ENCODE measurements at regions not wholly inside any gene's neighbourhood (a gene's known extent, or its start where the extent isn't known, plus 50 kb on each side); places are given as distances from the start of the nearest gene placed in this dataset.

- no peak for TF ChIP-seq CTCF (IDR thresholded peaks at IDR 0.05; ENCODE audit: low read depth, low read length, missing control alignments)
Observed at GRCh38 chr4:54988655-54989054, 136.7 kb downstream of the KDR start.

GRCh38 chr4:54986095-54986846 lies 139.1 kb downstream of the KDR start:
- in situ Hi-C loops (cut with HindIII; ENCODE audit: low pct_ligation_motif_present, low sequenced_read_pairs): no loop called here
- Histone ChIP-seq H3K36me3 (replicated peaks) (no peaks in the 10 kb centered on the region), H3K27ac (no peak overlapping the region), H3K27me3 (replicated peaks) (no peaks in the 10 kb centered on the region), H3K4me3 (ENCODE audit: low read depth, low read length) (no peak overlapping the region)
- DNase-seq: no peak
- no peak for TF ChIP-seq CTCF (IDR thresholded peaks at IDR 0.05; ENCODE audit: low read depth, low read length, missing control alignments)

More at GRCh38 chr4:54988655-54989054, 136.7 kb downstream of the KDR start:
- Histone ChIP-seq H3K4me3 (ENCODE audit: low read depth, low read length) (no peak overlapping the region), H3K27me3 (replicated peaks) (no peaks in the 10 kb centered on the region), H3K36me3 (replicated peaks) (no peaks in the 10 kb centered on the region), H3K27ac (no peak overlapping the region)
- in situ Hi-C loops (cut with HindIII; ENCODE audit: low pct_ligation_motif_present, low sequenced_read_pairs): no loop called here
- no peak for DNase-seq

- Histone ChIP-seq H3K36me3 (replicated peaks) (no peaks in the 10 kb centered on the region), H3K27me3 (replicated peaks) (no peaks in the 10 kb centered on the region), H3K4me3 (ENCODE audit: low read depth, low read length) (no peak overlapping the region), H3K27ac (no peak overlapping the region)
- peak; percentile 45 for TF ChIP-seq CTCF (IDR thresholded peaks at IDR 0.05; ENCODE audit: low read depth, low read length, missing control alignments)
- in situ Hi-C loops (cut with HindIII; ENCODE audit: low pct_ligation_motif_present, low sequenced_read_pairs): loop anchor here (10.0 kb wide), 1 partner anchor 338 kb away; no protein-coding TSS in a partner anchor
- no peak for DNase-seq
Observed at GRCh38 chr4:54976682-54977081, 148.7 kb downstream of the KDR start.

GRCh38 chr4:54976031-54976430 lies 149.4 kb downstream of the KDR start:
- Histone ChIP-seq H3K27me3 (replicated peaks) (no peaks in the 10 kb centered on the region), H3K4me3 (ENCODE audit: low read depth, low read length) (no peak overlapping the region), H3K27ac (no peak overlapping the region), H3K36me3 (replicated peaks) (no peaks in the 10 kb centered on the region)
- no peak for TF ChIP-seq CTCF (IDR thresholded peaks at IDR 0.05; ENCODE audit: low read depth, low read length, missing control alignments)
- no peak for DNase-seq
- in situ Hi-C loops (cut with HindIII; ENCODE audit: low pct_ligation_motif_present, low sequenced_read_pairs): loop anchor here (10.0 kb wide), 1 partner anchor 339 kb away; no protein-coding TSS in a partner anchor

GRCh38 chr4:54973784-54974183 lies 151.6 kb downstream of the KDR start:
- DNase-seq: no peak
- TF ChIP-seq CTCF (IDR thresholded peaks at IDR 0.05; ENCODE audit: low read depth, low read length, missing control alignments): no peak
- Histone ChIP-seq H3K36me3 (replicated peaks) (no peaks in the 10 kb centered on the region), H3K27me3 (replicated peaks) (no peaks in the 10 kb centered on the region), H3K27ac (no peak overlapping the region), H3K4me3 (ENCODE audit: low read depth, low read length) (no peak overlapping the region)
- in situ Hi-C loops (cut with HindIII; ENCODE audit: low pct_ligation_motif_present, low sequenced_read_pairs): loop anchor here (10.0 to 25.0 kb wide), 2 partner anchors 341 to 661 kb away; no protein-coding TSS in a partner anchor

Measured in brain microvascular endothelial cell (primary cell).